CD14-positive monocyte (primary cell): ENCODE measurements at regions not wholly inside any gene's neighbourhood (a gene's known extent, or its start where the extent isn't known, plus 50 kb on each side); places are given as distances from the start of the nearest gene placed in this dataset.
A peak's percentile ranks its signal among the peaks of the same experiment; 100 is the strongest.

Experiments used
- DNase-seq, 3 donors: peaks; one replicate each; pipeline ENCODE4 v3.0.0-alpha.2; 2011 to 2022
- H2AFZ ChIP-seq: 2 replicates; pipeline ENCODE4 v1.6.0; 2012; ENCODE audit warnings: mild to moderate bottlenecking, low read depth, low read length, inconsistent platforms; ENCODE audit not compliant: insufficient read depth, poor library complexity, severe bottlenecking
- H3K27ac ChIP-seq, 2 donors: 1 replicate in 1 of 2; 2 replicates in 1 of 2; pipeline ENCODE4 v1.5.1; 2012 to 2013; ENCODE audit warnings: low read length in 2 of 2, control low read depth in 1 of 2, inconsistent platforms in 1 of 2, low read depth in 1 of 2, mild to moderate bottlenecking in 1 of 2
- H3K27me3 ChIP-seq, 2 donors: one replicate each; pipeline versions ENCODE4 v1.6.0 to v1.6.1; 2011 to 2013; ENCODE audit warnings: low read length in 2 of 2; ENCODE audit not compliant: control insufficient read depth in 2 of 2, insufficient read depth in 2 of 2
- H3K36me3 ChIP-seq, 2 donors: replicated peaks in 1 of 2; 1 replicate in 1 of 2; 2 replicates in 1 of 2; pipeline versions ENCODE4 v1.5.1 to v1.6.1; 2012 to 2013; ENCODE audit warnings: low read length in 2 of 2, control low read depth in 1 of 2, inconsistent platforms in 1 of 2, mild to moderate bottlenecking in 1 of 2; ENCODE audit not compliant: insufficient read depth in 2 of 2, control insufficient read depth in 1 of 2
- H3K4me1 ChIP-seq, 2 donors: 1 replicate in 1 of 2; 2 replicates in 1 of 2; pipeline versions ENCODE4 v1.5.1 to v1.6.1; 2012 to 2013; ENCODE audit warnings: low read length in 2 of 2, control low read depth in 1 of 2, inconsistent platforms in 1 of 2, mild to moderate bottlenecking in 1 of 2, moderate library complexity in 1 of 2; ENCODE audit not compliant: insufficient read depth in 2 of 2, control insufficient read depth in 1 of 2
- H3K4me2 ChIP-seq: replicated peaks from 2 replicates; pipeline ENCODE3; 2012; ENCODE audit warnings: low read length, moderate library complexity, mild to moderate bottlenecking; ENCODE audit not compliant: poor library complexity, severe bottlenecking; ENCODE audit errors: extremely low read depth
- H3K4me3 ChIP-seq, 3 experiments: fragments of 200-600 bp in 1 of 3; sonication (generic) in 1 of 3; replicated peaks in 1 of 3; 1 replicate in 2 of 3; 2 replicates in 1 of 3; pipeline ENCODE4 v1.5.1; 2011 to 2013; ENCODE audit warnings: low read length in 3 of 3, mild to moderate bottlenecking in 3 of 3, control low read depth in 2 of 3, low read depth in 2 of 3, inconsistent platforms in 1 of 3, moderate library complexity in 1 of 3
- H3K79me2 ChIP-seq: 2 replicates; pipeline ENCODE4 v1.6.0; 2012; ENCODE audit warnings: mild to moderate bottlenecking, control low read depth, inconsistent platforms, low read length, moderate library complexity; ENCODE audit not compliant: insufficient read depth
- H3K9ac ChIP-seq: 2 replicates; pipeline ENCODE4 v1.6.0; 2017; ENCODE audit warnings: low read length, mild to moderate bottlenecking; ENCODE audit not compliant: insufficient read depth, poor library complexity, severe bottlenecking
- H3K9me3 ChIP-seq, 2 donors: replicated peaks in 1 of 2; 1 replicate in 1 of 2; 2 replicates in 1 of 2; pipeline versions ENCODE4 v1.5.1 to v1.6.1; 2012 to 2013; ENCODE audit warnings: low read length in 2 of 2, control low read depth in 1 of 2; ENCODE audit not compliant: control insufficient read depth in 1 of 2, insufficient read depth in 1 of 2
- H4K20me1 ChIP-seq: 2 replicates; pipeline ENCODE4 v1.6.0; 2012; ENCODE audit warnings: mild to moderate bottlenecking, low read length, control low read depth, moderate library complexity; ENCODE audit not compliant: insufficient read depth
- H3K27ac Mint-ChIP-seq, 7 donors: one replicate each; pipeline ENCODE4 v1.8.0; 2020; ENCODE audit warnings: mild to moderate bottlenecking in 7 of 7, mixed read lengths in 7 of 7, moderate library complexity in 6 of 7, inconsistent platforms in 2 of 7
- H3K27me3 Mint-ChIP-seq, 3 donors: one replicate each; pipeline ENCODE4 v1.8.0; 2021 to 2022; ENCODE audit warnings: low read depth in 3 of 3, mild to moderate bottlenecking in 3 of 3, mixed read lengths in 3 of 3, moderate library complexity in 3 of 3, inconsistent platforms in 1 of 3
- H3K36me3 Mint-ChIP-seq, 2 donors: one replicate each; pipeline ENCODE4 v1.8.0; 2020; ENCODE audit warnings: mixed read lengths in 2 of 2, inconsistent platforms in 1 of 2, mild to moderate bottlenecking in 1 of 2
- H3K4me1 Mint-ChIP-seq: one replicate; pipeline ENCODE4 v1.8.0; 2020; ENCODE audit warnings: mild to moderate bottlenecking, mixed read lengths
- H3K4me3 Mint-ChIP-seq, 2 donors: one replicate each; pipeline ENCODE4 v1.8.0; 2020; ENCODE audit warnings: mild to moderate bottlenecking in 2 of 2, mixed read lengths in 2 of 2, moderate library complexity in 1 of 2
- H3K9me3 Mint-ChIP-seq, 7 donors: one replicate each; pipeline ENCODE4 v1.8.0; 2020 to 2022; ENCODE audit warnings: mixed read lengths in 7 of 7, mild to moderate bottlenecking in 6 of 7, moderate library complexity in 6 of 7, inconsistent platforms in 2 of 7
- WGBS: methylation state at CpG from one replicate; pipeline ENCODE4 v1.1.5; 2013; ENCODE audit warnings: missing lambda C conversion rate; ENCODE audit not compliant: insufficient coverage; 5-methylcytosine and 5-hydroxymethylcytosine counted together
- intact Hi-C, 2 donors: fragments of 100-400 bp; cut with micrococcal nuclease; formaldehyde crosslinking; loops; one replicate each; pipeline versions ENCODE4 v1.15.0 to v1.15.1; 2023
- TF ChIP-seq, protein P1 (sequence below): fragments of 200-600 bp; IDR thresholded peaks from one replicate; pipeline ENCODE4 v1.8.0; 2022; ENCODE audit warnings: antibody characterized with exemption, mild to moderate bottlenecking

GRCh38 chr5:91500758-91501157 lies 117.6 kb upstream of the ARRDC3 start:
- Histone ChIP-seq H3K36me3 (no peaks in the 10 kb centered on the region), H3K79me2 (no peaks in the 10 kb centered on the region), H3K9ac (no peak overlapping the region), H3K9me3 (no peaks in the 10 kb centered on the region), H4K20me1 (no peaks in the 10 kb centered on the region), H3K4me3 (no peak overlapping the region), H3K27me3 (no peaks in the 10 kb centered on the region), H3K4me1 (no peaks in the 10 kb centered on the region), H3K4me2 (no peak overlapping the region), H3K27ac (no peak overlapping the region), H2AFZ (no peak overlapping the region)
- H3K4me3 Mint-ChIP-seq = no peak overlapping the region
- no peak for DNase-seq
- intact Hi-C loops = no loop called here
- no peaks in the 10 kb centered on the region for H3K36me3 Mint-ChIP-seq
- H3K27ac Mint-ChIP-seq = no peak overlapping the region
- 95% methylated on average over 2 of the region's 3 CpGs for WGBS
- peaks cover 0 to 4% (median under 1%) of the 10 kb centered on the region in 3 donors for H3K27me3 Mint-ChIP-seq
- H3K4me1 Mint-ChIP-seq = no peaks in the 10 kb centered on the region
- TF ChIP-seq, protein P1, sequence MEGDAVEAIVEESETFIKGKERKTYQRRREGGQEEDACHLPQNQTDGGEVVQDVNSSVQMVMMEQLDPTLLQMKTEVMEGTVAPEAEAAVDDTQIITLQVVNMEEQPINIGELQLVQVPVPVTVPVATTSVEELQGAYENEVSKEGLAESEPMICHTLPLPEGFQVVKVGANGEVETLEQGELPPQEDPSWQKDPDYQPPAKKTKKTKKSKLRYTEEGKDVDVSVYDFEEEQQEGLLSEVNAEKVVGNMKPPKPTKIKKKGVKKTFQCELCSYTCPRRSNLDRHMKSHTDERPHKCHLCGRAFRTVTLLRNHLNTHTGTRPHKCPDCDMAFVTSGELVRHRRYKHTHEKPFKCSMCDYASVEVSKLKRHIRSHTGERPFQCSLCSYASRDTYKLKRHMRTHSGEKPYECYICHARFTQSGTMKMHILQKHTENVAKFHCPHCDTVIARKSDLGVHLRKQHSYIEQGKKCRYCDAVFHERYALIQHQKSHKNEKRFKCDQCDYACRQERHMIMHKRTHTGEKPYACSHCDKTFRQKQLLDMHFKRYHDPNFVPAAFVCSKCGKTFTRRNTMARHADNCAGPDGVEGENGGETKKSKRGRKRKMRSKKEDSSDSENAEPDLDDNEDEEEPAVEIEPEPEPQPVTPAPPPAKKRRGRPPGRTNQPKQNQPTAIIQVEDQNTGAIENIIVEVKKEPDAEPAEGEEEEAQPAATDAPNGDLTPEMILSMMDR = no peak
- no peaks in the 10 kb centered on the region for H3K9me3 Mint-ChIP-seq

GRCh38 chr5:91499943-91500531 lies 116.9 kb upstream of the ARRDC3 start:
- intact Hi-C loops = no loop called here
- Histone ChIP-seq H3K79me2 (no peaks in the 10 kb centered on the region), H3K9me3 (no peaks in the 10 kb centered on the region), H3K4me3 (no peak overlapping the region), H3K27ac (no peak overlapping the region), H3K9ac (no peak overlapping the region), H3K36me3 (no peaks in the 10 kb centered on the region), H3K27me3 (no peaks in the 10 kb centered on the region), H4K20me1 (no peaks in the 10 kb centered on the region), H3K4me1 (no peaks in the 10 kb centered on the region), H3K4me2 (no peak overlapping the region), H2AFZ (no peak overlapping the region)
- no CpG with 5 or more reads among the region's 2 CpGs for WGBS
- Mint-ChIP-seq H3K27me3 (peaks cover 0 to 4% (median 3%) of the 10 kb centered on the region in 3 donors), H3K27ac (no peak overlapping the region), H3K4me3 (no peak overlapping the region), H3K9me3 (no peaks in the 10 kb centered on the region), H3K4me1 (no peaks in the 10 kb centered on the region), H3K36me3 (no peaks in the 10 kb centered on the region)
- TF ChIP-seq, protein P1 = peak; percentile 86
- peak; percentile 6 to 16 (median 8) for DNase-seq
